ENCODE measurements at regions not wholly inside any gene's neighbourhood (a gene's known extent, or its start where the extent isn't known, plus 50 kb on each side); places are given as distances from the start of the nearest gene placed in this dataset.
"Not testable (repeated sequence)": the region's sequence is repeated elsewhere in the genome, so short reads cannot be mapped to it uniquely, and the experiment has no call there.

- FAIRE-seq, result no peak
Observed at GRCh38 chr10:83769281-83769820, 370.0 kb upstream of the GHITM start.

- FAIRE-seq, result not testable (repeated sequence)
Observed at GRCh38 chr10:83786701-83787100, 352.6 kb upstream of the GHITM start.

GRCh38 chr10:83801983-83802382, 337.3 kb upstream of the GHITM start:
- FAIRE-seq, result no peak

- FAIRE-seq, result no peak
Observed at GRCh38 chr10:83806717-83807116, 332.6 kb upstream of the GHITM start.

- no peak for FAIRE-seq
Observed at GRCh38 chr10:83809001-83809400, 330.3 kb upstream of the GHITM start.

GRCh38 chr10:83816942-83817341, 322.4 kb upstream of the GHITM start:
- FAIRE-seq, result no peak

- no peak for FAIRE-seq
Observed at GRCh38 chr10:83817797-83818196, 321.5 kb upstream of the GHITM start.

- no peak for FAIRE-seq
Observed at GRCh38 chr10:83819609-83820008, 319.7 kb upstream of the GHITM start.

GRCh38 chr10:83820033-83820432, 319.3 kb upstream of the GHITM start:
- FAIRE-seq, result peak; percentile 94

GRCh38 chr10:83824099-83824498, 315.2 kb upstream of the GHITM start:
- FAIRE-seq, result peak; percentile 68

GRCh38 chr10:83834096-83834495, 305.2 kb upstream of the GHITM start:
- no peak for FAIRE-seq

- no peak for FAIRE-seq
Observed at GRCh38 chr10:83835945-83836745, 303.2 kb upstream of the GHITM start.

GRCh38 chr10:83848677-83849076, 290.6 kb upstream of the GHITM start:
- no peak for FAIRE-seq

- no peak for FAIRE-seq
Observed at GRCh38 chr10:83849150-83849549, 290.2 kb upstream of the GHITM start.

- FAIRE-seq, result no peak
Observed at GRCh38 chr10:83852146-83852545, 287.2 kb upstream of the GHITM start.

GRCh38 chr10:83862723-83863122, 276.6 kb upstream of the GHITM start:
- no peak for FAIRE-seq

- FAIRE-seq, result no peak
Observed at GRCh38 chr10:83863283-83863966, 275.9 kb upstream of the GHITM start.

GRCh38 chr10:83869898-83870297, 269.4 kb upstream of the GHITM start:
- FAIRE-seq, result no peak

GRCh38 chr10:83871187-83872081, 267.9 kb upstream of the GHITM start:
- no peak for FAIRE-seq

GRCh38 chr10:83880252-83880791, 259.0 kb upstream of the GHITM start:
- FAIRE-seq, result no peak

- FAIRE-seq, result no peak
Observed at GRCh38 chr10:83881661-83882060, 257.6 kb upstream of the GHITM start.

- no peak for FAIRE-seq
Observed at GRCh38 chr10:83886871-83887270, 252.4 kb upstream of the GHITM start.

- no peak for FAIRE-seq
Observed at GRCh38 chr10:83892737-83893136, 246.6 kb upstream of the GHITM start.
